ENCODE measurements at regions not wholly inside any gene's neighbourhood (a gene's known extent, or its start where the extent isn't known, plus 50 kb on each side); places are given as distances from the start of the nearest gene placed in this dataset.
"Not testable (repeated sequence)": the region's sequence is repeated elsewhere in the genome, so short reads cannot be mapped to it uniquely, and the experiment has no call there.

DNA sequence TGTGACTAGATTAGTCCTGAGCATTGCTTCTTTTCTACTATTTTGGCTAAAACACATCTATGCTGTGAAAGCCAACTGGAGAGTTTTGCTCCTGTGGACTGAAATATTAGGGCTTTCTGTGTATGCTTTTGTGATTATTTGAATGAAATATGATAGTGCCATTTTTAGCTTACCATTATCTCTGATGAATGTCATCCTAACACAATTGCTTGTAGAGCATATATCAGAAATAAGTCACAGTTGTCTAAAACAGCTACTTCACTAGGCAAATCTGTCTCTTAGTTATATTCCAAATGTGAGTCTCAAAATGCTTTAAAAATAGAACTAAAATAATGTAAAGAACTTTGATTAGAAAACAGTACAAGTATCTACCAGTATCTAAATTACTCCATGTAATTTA lies 401.4 kb upstream of the PTCHD4 start:
- no peak for DNase-seq

DNA sequence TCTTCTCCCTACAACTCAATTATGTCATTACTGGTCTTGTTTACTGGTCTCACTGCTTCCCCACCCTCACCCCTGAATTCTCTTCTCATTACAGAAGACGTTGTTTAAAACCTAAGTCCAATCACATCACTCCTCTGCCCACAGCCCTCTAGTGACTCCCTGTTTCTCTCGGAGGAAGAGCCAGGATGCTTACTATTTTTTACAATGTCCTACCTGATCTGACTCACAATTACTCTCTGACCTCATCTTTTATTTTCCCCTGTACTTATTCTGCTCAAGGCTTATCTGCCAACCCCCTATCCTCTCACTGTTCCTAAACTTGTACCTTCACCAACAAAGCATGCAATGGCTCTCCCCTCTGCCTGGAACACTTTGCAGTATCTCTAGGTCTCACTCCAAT lies 400.4 kb upstream of the PTCHD4 start:
- no peak for DNase-seq

DNA sequence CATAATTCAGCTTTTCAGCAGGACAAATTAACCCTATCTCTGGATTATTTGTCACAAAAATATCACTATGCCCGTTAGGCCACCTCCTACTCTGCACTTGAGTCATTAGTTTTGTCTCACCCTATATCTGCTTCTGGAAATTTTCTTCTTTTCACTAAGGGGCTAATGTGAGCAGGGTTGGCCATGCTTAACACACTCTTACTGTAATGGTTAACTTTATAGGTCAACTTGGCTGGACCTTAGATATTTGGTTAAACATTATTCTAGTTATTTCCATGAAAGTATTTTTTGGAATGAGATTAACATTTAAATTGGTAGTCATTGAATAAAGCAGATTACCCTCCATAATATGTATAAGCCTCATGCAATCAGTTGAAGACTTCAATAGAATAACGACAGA lies 394.6 kb upstream of the PTCHD4 start:
- DNase-seq: no peak

DNA sequence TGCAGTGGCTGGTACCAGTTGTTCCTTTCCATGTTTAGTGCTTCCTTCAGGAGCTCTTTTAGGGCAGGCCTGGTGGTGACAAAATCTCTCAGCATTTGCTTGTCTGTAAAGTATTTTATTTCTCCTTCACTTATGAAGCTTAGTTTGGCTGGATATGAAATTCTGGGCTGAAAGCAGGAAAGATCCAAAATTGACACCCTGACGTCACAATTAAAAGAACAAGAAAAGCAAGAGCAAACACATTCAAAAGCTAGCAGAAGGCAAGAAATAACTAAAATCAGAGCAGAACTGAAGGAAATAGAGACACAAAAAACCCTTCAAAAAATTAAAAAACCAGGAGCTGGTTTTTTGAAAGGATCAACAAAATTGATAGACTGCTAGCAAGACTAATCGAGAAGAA lies 382.4 kb upstream of the PTCHD4 start:
- not testable (repeated sequence) for DNase-seq

DNA sequence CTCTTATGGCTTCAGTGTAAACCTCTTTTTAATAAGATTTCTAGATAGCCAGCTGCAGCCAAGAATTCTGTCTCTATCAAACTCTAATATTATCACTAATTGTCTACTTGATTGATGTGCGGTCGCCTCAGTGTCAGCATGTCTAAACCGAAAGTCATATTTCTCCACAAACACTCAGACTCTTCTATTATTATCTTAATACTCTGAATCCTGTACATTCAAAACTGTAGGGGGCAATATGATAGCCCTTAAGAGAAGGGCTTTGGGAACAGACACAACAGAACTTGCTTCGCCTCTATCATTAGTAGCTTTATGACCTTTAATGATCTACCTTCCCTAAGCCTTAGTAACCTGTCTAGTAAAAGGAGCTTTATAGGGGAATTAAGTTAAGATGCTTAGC lies 379.7 kb upstream of the PTCHD4 start:
- no peak for DNase-seq

DNA sequence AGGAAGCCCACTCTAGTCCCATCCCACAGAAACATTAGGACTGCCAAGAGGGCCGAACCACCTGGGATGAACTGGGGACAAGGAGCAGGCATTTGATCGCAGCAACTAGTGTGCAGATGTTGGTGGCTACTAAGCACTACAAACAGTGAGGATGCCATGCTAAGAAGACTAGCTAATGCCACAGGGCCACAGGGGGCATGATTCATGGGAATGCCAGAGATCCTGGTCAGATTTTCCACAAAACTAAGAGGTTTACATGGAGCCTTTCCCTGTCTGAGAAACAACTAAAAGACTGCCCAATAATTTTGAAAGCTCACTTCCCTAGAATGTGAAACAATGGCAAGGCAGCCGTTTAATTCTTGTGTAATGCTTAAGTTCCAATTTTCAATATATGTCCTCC lies 375.9 kb upstream of the PTCHD4 start:
- no peak for DNase-seq

DNA sequence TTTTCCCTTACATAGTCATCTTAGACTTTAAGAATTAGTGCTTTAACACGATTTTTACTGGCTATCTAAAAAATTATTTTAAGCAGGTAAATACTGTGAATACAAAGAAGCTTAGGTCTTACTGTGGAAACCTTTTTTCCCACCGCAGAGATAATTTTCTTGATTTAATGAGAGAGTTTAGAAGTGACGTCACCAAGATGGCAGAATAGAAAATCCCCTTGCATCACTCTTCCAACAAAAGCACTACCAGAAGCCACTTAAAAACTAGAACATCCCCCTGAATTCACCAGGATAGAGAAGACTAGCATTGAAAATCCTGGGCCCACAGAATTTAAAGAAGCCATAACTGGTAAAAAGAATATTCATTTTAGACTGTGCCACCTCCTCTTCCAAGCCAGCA lies 375.4 kb upstream of the PTCHD4 start:
- DNase-seq: no peak

DNA sequence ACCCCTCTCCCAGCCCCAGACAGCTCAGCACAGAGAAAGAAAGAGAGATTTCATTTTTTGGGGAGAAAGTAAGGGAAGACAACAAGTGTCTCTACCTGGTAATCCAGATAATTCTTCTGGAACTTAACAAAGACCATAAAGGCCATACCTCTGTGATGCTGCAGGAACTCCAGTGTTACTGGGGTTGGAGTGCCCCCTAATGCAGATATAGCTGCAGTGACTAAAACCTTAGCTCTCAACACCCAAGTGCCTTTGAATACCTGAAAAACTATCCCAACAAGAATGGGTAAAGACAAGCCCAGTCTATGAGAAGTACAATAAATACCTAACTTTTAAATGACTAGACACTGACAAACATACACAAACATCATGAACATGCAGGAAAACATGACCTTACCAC lies 365.3 kb upstream of the PTCHD4 start:
- peak in 1 of 3 donors; percentile 5 for DNase-seq

DNA sequence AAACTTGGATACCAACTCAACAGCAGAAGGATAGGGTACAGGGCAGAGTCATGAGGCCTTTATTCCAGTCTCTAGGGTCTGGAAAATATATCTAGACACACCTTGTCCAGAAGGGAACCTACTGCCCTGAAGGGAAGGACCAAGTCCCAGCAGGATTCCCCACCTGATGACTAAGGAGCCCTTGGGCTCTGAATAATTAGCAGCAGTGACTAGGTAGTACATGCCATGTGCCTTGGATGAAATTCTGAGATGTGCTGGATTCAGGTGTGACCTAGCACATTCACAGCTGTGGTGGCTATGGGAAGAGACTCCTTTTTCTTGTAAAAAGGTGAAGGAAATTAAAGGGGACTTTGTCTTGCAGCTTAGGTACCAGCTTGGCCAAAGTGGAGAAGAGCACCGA lies 364.3 kb upstream of the PTCHD4 start:
- DNase-seq: no peak

DNA sequence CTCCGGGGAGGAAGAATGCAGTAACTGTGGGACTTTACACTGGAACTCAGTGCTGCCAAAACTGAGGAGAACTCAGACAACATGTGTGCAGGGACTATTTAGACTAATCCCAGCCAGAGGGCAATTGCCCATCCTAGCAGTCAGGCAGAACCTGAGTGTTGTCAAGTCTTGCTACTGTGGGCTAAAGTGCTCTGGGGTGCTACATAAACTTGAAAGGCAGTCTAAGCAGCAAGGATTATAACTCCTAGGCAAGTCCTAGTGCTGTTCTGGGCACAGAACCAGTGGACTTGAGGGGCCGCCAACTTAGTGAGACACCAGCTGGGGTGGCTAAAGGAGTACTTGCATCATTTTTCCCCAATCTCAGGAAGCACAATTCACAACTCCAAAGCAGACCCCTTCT lies 363.8 kb upstream of the PTCHD4 start:
- peak in 2 of 3 donors; percentile 9 to 29 for DNase-seq

DNA sequence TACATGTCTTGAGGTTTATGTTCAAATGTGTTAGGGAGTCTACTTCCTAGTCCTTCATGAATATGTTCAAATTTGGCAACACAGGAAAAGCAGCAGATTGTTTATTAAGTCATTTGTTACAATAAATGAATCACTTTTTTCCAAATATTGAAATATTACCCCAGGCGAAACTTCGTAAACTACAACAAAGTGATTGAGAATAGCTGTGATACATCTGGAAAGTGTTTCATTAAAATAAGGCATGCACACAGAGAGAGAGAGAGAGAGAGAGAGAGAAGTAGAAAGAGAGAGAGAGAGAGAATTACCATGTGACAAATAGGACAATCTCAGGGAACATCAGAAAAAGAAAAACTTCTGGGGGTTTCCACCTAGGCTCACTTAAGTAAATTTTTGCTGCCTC lies 363.1 kb upstream of the PTCHD4 start:
- no peak for DNase-seq

DNA sequence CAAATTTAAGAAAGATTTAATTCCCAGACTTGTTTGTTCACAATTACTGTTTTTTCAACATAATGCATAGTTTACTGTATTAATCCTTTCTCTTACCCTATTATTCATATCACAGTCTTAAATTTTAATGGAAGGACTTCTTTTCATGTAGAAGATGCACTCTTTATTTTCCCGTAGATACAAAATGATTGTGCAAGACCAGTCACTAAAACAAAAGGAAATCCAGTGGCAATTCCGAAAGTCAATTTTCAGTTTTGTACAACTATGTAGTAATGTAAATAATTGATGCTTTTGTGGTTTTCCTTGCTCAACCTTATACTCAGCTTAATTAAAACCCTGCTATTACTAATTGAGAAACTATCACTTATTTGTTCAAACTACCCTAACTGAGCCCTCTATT lies 361.5 kb upstream of the PTCHD4 start:
- DNase-seq: no peak

DNA sequence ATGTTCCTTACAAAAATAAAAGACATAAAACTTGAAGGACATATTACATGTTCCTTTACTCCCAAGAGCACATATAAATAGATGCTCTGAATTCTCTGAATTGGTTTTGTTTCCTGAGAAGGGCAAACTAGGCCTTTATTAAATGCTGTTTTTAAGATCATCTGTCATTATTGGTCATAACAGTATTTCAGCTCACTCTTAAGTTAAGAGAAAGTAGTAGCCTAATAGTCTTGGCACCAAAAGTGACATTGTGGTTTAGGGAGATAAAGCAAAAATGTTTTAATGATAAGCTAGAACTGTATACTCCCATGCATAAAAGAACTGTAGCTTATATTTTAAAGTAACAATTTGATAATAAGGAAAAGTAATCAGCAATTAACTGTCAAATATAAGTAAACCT lies 361.1 kb upstream of the PTCHD4 start:
- DNase-seq: no peak

DNA sequence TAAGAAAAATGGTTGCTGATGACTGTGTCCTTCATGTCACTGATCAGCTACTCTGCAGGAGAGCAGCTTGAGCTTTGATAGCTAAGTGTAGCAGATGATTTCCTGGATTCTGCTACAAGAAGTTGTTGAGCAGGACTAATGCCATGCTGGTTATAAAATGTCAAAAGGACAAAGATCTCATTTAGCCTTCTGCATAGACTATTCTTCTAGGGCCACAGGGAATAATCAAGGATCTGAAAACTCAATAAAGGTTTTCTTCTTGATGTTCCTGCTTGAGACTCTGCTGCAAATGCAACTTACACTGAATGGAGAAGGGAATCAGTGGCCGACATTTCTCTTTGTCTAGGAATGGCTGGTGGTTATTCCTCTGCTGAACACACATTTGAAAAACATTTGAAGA lies 360.3 kb upstream of the PTCHD4 start:
- no peak for DNase-seq

DNA sequence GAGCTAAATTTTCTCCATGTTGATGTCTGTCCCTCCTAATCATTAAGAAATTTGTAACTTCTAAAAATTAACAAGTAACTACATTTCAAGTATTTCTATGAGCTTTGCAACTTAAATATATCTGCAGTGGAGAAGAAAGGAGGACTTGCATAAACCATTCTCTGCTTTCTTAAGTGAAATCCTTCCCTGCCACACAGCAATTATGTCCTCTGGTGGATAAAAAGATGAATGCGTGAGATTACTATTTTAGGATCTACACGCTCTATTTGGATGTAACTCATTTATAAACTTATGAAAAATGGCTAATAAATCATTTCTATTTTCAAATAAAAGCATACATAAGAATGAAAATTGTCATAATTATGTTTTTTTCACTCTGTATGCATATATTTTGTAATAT lies 338.0 kb upstream of the PTCHD4 start:
- no peak for DNase-seq

DNA sequence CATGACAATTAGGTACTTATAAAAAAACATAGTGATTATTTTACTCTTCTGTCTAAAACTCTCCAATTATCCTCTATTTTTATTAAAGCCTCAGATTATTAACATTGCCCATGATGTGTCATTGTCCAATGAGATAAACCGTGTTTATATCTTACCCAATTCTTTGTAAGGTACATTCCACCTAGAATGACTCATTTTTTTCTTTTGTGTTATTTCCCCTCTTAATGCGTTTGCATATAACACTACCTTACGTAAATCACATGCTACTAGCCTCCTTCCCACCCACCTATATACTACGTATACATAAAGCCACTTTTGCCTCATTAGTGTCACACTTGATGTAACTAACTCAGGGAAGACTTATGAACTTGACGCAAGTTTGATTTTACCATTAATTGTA lies 336.3 kb upstream of the PTCHD4 start:
- no peak for DNase-seq

DNA sequence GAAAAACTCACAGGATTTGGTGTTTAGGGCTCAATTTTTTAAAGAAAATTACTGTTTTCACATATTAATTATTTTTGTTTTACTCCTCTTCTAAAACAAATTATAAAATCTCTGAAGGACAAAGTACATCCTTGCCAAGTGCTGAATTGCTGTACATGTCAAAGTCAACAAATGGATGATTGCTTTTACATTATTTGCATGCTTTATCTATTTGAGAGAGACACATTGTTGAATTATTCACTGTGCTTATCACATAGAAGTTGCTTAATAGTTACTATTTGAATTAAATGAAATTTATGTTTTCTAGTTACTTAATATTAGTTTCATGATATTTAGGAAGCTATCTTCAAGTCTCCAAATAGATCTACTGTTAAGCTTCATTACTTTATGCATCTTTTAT lies 318.6 kb upstream of the PTCHD4 start:
- no peak for DNase-seq

DNA sequence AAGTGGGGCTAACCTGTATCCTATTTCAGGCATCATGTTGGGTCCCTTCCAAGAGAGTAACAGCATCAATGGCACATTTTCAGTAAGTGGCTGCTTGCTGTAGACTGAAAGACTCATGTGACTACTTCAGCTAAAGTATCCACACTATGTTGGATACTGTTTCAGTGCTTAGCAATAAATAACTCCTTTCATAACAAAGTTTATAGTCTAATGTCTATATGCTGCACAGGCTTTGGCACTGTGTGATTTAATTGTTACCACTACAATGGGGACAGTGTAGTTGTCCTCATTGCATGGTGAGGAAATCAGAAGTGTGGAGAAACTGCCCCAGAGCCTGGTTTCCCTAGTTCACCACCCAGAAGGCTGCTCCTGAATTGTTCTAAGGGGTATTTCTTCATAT lies 318.0 kb upstream of the PTCHD4 start:
- no peak for DNase-seq

DNA sequence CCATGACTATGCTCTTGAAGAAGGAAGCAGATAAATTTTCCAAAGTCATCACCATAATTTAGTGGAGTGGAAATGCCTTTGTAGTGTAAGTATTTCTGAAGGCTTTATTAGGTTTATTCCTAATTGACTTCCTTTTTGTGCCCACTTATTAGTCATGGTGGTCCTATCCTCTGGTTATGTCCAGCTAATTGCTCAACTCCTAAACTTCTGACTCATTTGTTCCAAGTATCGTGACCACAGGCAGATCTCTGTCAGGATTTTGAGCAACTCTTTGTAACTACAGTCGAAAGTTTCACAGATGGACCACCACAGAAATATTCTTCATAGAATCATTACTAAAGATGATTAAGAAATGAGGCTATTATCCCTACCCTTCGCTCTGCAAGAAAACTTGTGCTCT lies 315.6 kb upstream of the PTCHD4 start:
- DNase-seq: peak in 1 of 3 donors; percentile 59

DNA sequence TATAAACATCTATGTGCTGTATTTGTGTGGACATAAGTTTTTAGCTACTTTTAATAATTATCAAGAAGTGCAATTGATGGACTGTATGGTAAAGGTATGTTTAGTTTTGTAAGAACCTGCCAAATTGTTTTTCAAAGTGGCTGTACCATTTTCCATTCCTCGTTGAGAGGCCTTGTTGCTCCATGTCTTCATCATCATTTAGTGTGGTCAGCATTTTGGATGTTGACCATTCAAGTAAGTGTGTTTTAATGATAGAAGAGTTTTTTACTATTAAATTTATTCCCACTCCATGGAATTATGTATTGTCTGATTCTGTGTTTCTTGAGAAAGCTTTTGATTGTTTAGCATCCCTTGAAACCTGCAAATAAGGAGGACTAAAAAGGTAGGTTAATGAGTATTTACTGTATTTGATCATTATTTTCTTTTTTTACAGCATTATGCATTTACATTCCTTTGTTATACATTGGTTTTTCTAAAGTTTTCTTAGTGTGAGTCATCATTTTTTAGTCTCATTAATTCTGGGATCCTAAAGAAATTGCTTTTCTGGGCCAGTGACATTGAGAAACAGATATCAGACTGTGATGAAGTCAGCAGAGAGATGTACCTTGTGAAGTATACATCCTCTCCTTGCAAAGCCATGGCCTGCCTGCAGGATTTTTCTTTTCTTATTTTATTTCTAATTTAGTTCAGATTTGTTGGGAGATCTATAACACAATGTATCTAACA lies 312.8 kb upstream of the PTCHD4 start:
- peak in 1 of 3 donors; percentile 22 for DNase-seq

DNA sequence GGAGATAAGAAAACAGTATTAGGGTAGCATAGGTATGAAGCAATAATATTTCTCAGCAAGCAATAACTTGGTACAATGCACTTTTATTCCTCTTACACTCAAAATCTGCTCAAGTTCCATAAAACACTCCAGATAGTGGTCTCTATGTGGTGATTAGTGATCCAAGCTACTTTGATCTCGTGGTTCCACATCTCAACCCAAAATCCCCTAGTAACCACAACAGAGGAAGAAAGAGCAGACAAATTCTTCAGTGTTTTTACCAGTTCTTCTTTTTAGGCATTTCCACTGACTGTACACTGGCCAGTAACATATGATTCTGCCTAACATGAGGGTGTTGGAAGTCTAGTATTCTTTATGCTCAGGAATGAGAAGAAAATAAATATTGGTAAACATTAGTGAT lies 309.0 kb upstream of the PTCHD4 start:
- no peak for DNase-seq

DNA sequence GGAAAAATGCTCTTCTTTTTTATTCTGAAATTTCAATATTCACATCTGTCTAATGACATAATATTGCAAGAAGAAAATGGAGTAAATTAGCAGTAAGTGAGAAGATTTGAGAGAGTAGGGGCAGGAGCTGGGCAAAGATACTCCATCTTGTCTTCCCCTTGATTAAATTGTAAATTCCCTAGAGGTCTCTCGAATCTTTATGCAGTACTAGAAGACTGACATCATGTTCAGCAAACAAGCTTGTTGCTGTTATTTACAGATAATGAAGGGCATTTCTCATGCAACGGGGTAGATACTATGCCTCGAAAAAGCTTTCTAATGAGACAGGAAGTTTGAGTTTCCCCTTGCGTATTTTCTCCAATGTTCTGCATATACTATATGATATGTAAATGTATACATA lies 306.9 kb upstream of the PTCHD4 start:
- DNase-seq: no peak

DNA sequence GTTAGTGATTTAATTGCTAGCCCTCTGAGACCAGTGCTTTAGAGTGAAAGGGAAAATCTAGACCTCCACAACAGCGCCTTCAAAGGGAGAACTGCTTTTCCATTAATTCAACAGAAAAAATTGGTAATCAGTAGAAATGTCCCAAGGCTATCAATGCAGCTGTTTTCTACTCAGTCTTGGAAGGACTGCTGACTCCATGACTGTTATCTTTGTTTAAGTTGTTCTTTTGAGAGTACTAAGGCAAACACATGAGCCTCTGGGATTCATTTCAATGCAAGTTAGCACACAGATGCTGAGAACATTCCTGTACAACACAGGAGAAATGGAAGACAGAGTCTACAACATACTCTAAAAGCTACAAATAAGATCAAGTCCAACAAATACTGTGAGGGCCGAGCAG lies 301.7 kb upstream of the PTCHD4 start:
- DNase-seq: peak in 1 of 3 donors; percentile 29

DNA sequence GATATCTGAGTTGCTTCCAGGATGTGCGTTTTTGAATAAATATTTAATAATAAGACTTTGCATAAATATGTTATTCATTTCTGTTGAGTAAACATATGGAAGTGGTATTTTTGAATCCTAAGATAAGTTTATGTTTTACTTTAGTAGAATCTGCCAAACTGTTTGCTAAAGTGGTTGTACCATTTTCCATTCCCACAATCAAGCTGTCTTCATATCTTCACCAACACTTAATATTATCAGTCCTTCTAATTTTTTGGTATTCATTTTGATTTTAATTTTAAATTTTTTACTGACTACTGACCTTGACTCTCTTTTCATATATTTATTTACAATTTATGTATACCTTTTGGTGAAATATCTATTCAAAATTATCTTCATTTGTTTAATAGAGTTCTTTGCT lies 293.9 kb upstream of the PTCHD4 start:
- no peak for DNase-seq

DNA sequence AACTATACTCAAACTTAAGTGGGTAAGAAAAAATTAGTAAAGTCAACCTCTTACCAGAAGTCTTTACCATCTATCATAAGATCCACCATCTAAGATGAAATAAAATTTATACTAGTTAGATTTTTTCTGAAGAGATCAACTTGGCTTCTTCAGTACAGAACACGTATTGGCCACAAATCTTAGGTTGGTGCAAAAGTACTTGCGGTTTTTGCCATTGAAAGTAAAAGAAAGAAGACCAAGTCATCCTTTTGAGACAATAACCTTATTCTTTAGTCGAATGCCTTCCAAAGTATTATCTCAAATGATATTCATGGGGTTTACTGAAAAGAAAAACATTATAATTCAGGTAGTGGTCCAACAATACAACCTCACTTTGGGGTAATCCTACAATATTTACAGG lies 292.6 kb upstream of the PTCHD4 start:
- no peak for DNase-seq

Measured in muscle of back (tissue), 3 donors.